Ovary (tissue), 3 donors: ENCODE measurements at regions not wholly inside any gene's neighbourhood (a gene's known extent, or its start where the extent isn't known, plus 50 kb on each side); places are given as distances from the start of the nearest gene placed in this dataset.

ENCODE experiments used
- EP300 ChIP-seq: sonication (generic); formaldehyde crosslinking; IDR thresholded peaks from one replicate; pipeline ENCODE4 v1.6.1; 2017; ENCODE audit warnings: antibody characterized with exemption
- TF ChIP-seq, protein P1 (sequence below), 3 donors: fragments of 450-650 bp in 2 of 3; fragments of 200-600 bp in 1 of 3; IDR thresholded peaks; one replicate each; pipeline versions ENCODE4 v1.5.1 to v1.8.0; 2016 to 2022; ENCODE audit warnings: antibody characterized with exemption in 3 of 3, mild to moderate bottlenecking in 1 of 3
- donor health status: DM: no; HTN: no; CAD: no.

GRCh38 chr3:25144430-25144829 lies 283.6 kb upstream of the RARB start:
- TF ChIP-seq, protein P1, sequence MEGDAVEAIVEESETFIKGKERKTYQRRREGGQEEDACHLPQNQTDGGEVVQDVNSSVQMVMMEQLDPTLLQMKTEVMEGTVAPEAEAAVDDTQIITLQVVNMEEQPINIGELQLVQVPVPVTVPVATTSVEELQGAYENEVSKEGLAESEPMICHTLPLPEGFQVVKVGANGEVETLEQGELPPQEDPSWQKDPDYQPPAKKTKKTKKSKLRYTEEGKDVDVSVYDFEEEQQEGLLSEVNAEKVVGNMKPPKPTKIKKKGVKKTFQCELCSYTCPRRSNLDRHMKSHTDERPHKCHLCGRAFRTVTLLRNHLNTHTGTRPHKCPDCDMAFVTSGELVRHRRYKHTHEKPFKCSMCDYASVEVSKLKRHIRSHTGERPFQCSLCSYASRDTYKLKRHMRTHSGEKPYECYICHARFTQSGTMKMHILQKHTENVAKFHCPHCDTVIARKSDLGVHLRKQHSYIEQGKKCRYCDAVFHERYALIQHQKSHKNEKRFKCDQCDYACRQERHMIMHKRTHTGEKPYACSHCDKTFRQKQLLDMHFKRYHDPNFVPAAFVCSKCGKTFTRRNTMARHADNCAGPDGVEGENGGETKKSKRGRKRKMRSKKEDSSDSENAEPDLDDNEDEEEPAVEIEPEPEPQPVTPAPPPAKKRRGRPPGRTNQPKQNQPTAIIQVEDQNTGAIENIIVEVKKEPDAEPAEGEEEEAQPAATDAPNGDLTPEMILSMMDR (IDR thresholded peaks at IDR 0.05): no peak
- TF ChIP-seq EP300: no peak
